Rectal smooth muscle tissue (tissue), 1 donor: ENCODE measurements at regions not wholly inside any gene's neighbourhood (a gene's known extent, or its start where the extent isn't known, plus 50 kb on each side); places are given as distances from the start of the nearest gene placed in this dataset.
"Not testable (repeated sequence)": the region's sequence is repeated elsewhere in the genome, so short reads cannot be mapped to it uniquely, and the experiment has no call there.

Experiments
- H3K27ac ChIP-seq: one replicate; pipeline ENCODE4 v1.7.0; 2013; ENCODE audit warnings: low read depth, low read length, inconsistent platforms
- H3K27me3 ChIP-seq: one replicate; pipeline ENCODE4 v1.7.0; 2013; ENCODE audit warnings: low read length; ENCODE audit not compliant: control insufficient read depth, insufficient read depth
- H3K36me3 ChIP-seq: one replicate; pipeline ENCODE4 v1.7.0; 2013; ENCODE audit warnings: low read length; ENCODE audit not compliant: control insufficient read depth, insufficient read depth
- H3K4me1 ChIP-seq: one replicate; pipeline ENCODE4 v1.7.0; 2013; ENCODE audit warnings: low read length; ENCODE audit not compliant: control insufficient read depth, insufficient read depth
- H3K4me3 ChIP-seq: one replicate; pipeline ENCODE4 v1.7.0; 2013; ENCODE audit warnings: low read length
- H3K9ac ChIP-seq: one replicate; pipeline ENCODE4 v1.7.0; 2013; ENCODE audit warnings: low read length

GRCh38 chr7:153569520-153569919 lies 482.7 kb upstream of the DPP6 start:
- not testable (repeated sequence) for H3K27ac ChIP-seq, H3K4me1 ChIP-seq, H3K36me3 ChIP-seq, H3K9ac ChIP-seq, H3K4me3 ChIP-seq, H3K27me3 ChIP-seq

DNA sequence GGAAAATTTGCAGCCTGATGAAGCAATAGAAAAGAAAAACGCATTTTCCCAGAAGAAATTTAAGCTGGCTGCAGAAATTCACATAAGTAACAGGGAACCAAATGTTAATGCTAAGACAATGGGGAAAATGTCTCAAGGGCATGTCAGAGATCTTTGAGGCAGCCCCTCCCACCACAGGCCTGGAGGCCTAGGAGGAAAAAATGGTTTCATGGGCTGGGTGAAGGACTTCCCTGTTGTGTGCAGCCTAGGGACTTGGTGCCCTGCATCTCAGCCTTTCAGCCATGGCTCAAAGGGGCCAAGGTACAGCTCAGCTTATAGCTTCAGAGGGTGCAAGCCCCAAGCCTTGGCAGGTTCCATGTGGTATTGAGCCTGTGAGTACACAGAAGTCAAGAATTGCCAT lies 476.1 kb upstream of the DPP6 start:
- no peaks in the 10 kb centered on the region for H3K27me3 ChIP-seq
- H3K36me3 ChIP-seq: no peaks in the 10 kb centered on the region
- H3K4me1 ChIP-seq: no peaks in the 10 kb centered on the region

GRCh38 chr7:153581419-153581818 lies 470.8 kb upstream of the DPP6 start:
- Histone ChIP-seq H3K4me3 (no peak overlapping the region), H3K27ac (no peak overlapping the region), H3K9ac (no peak overlapping the region), H3K27me3 (no peaks in the 10 kb centered on the region), H3K4me1 (peaks cover 2% of the 10 kb centered on the region), H3K36me3 (no peaks in the 10 kb centered on the region)

More for the DNA sequence above, 476.1 kb upstream of the DPP6 start:
- Histone ChIP-seq H3K9ac (no peak overlapping the region), H3K4me3 (no peak overlapping the region), H3K27ac (no peak overlapping the region)

GRCh38 chr7:153584132-153584531 lies 468.1 kb upstream of the DPP6 start:
- Histone ChIP-seq H3K27me3 (no peaks in the 10 kb centered on the region), H3K4me1 (peaks cover 2% of the 10 kb centered on the region), H3K4me3 (no peak overlapping the region), H3K27ac (no peak overlapping the region), H3K36me3 (no peaks in the 10 kb centered on the region), H3K9ac (no peak overlapping the region)

DNA sequence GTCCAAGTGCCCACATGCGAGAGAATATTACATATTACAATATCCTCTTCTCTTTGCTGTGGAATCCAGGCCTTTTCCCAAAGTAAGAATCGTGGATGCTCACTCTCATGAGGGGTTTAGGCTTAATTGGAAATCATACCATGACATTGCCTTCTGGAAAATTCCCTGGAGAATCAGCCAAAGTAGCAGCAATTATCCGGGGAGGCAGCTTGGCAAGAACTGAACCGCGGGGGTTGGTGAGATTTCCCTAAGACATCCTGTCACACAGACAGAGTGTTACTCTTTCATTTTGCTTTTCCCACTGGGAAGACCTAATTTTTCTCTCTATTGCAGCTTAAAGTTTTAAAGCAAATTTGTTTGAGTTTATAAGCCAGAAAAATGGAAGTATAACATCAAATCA lies 463.6 kb upstream of the DPP6 start:
- no peak overlapping the region for H3K4me3 ChIP-seq
- H3K27ac ChIP-seq: no peak overlapping the region
- no peaks in the 10 kb centered on the region for H3K27me3 ChIP-seq
- no peak overlapping the region for H3K9ac ChIP-seq
- no peaks in the 10 kb centered on the region for H3K36me3 ChIP-seq
- peaks cover 2% of the 10 kb centered on the region for H3K4me1 ChIP-seq

DNA sequence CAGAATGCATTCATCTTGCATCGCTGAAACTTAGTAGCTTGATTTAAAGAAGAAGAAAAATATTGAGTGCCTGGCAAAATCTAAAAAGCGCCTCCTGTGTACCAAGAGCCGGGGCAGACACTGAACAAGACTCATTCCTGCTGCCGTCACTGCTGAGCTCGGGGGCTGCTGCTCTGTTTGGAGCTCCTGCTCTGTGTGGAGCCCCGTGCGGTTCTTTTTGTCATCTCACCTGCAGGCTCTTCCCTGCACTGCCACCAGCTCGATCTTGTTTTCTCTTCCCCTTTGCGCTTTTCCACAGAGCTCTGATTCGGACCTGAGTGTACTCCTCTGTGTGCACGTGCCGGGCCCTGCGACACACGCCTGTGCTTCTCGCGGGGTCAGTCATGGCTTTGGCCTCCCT lies 462.1 kb upstream of the DPP6 start:
- Histone ChIP-seq H3K27ac (no peak overlapping the region), H3K4me1 (no peaks in the 10 kb centered on the region), H3K27me3 (no peaks in the 10 kb centered on the region), H3K4me3 (no peak overlapping the region), H3K36me3 (no peaks in the 10 kb centered on the region), H3K9ac (no peak overlapping the region)

GRCh38 chr7:153590571-153590970 lies 461.6 kb upstream of the DPP6 start:
- Histone ChIP-seq H3K9ac (no peak overlapping the region), H3K36me3 (no peaks in the 10 kb centered on the region), H3K4me1 (no peaks in the 10 kb centered on the region), H3K27ac (no peak overlapping the region), H3K27me3 (no peaks in the 10 kb centered on the region), H3K4me3 (no peak overlapping the region)

- no peaks in the 10 kb centered on the region for H3K4me1 ChIP-seq
- H3K27me3 ChIP-seq: no peaks in the 10 kb centered on the region
- no peak overlapping the region for H3K9ac ChIP-seq
- H3K27ac ChIP-seq: no peak overlapping the region
- no peak overlapping the region for H3K4me3 ChIP-seq
- H3K36me3 ChIP-seq: no peaks in the 10 kb centered on the region
Observed at GRCh38 chr7:153607354-153607753, 444.8 kb upstream of the DPP6 start.

- no peaks in the 10 kb centered on the region for H3K4me1 ChIP-seq
- no peak overlapping the region for H3K4me3 ChIP-seq
- H3K9ac ChIP-seq: no peak overlapping the region
- no peak overlapping the region for H3K27ac ChIP-seq
- H3K36me3 ChIP-seq: no peaks in the 10 kb centered on the region
- no peaks in the 10 kb centered on the region for H3K27me3 ChIP-seq
Observed at GRCh38 chr7:153616711-153617325, 435.4 kb upstream of the DPP6 start.

GRCh38 chr7:153627323-153627722 lies 424.9 kb upstream of the DPP6 start:
- H3K4me3 ChIP-seq: no peak overlapping the region
- H3K27me3 ChIP-seq: no peaks in the 10 kb centered on the region
- no peaks in the 10 kb centered on the region for H3K36me3 ChIP-seq
- no peaks in the 10 kb centered on the region for H3K4me1 ChIP-seq
- no peak overlapping the region for H3K9ac ChIP-seq
- H3K27ac ChIP-seq: no peak overlapping the region

- no peak overlapping the region for H3K27ac ChIP-seq
- H3K9ac ChIP-seq: no peak overlapping the region
- H3K4me1 ChIP-seq: no peaks in the 10 kb centered on the region
- H3K27me3 ChIP-seq: no peaks in the 10 kb centered on the region
- H3K36me3 ChIP-seq: no peaks in the 10 kb centered on the region
- H3K4me3 ChIP-seq: no peak overlapping the region
Observed at GRCh38 chr7:153628406-153628805, 423.8 kb upstream of the DPP6 start.

GRCh38 chr7:153628825-153629224 lies 423.4 kb upstream of the DPP6 start:
- H3K4me3 ChIP-seq: no peak overlapping the region

DNA sequence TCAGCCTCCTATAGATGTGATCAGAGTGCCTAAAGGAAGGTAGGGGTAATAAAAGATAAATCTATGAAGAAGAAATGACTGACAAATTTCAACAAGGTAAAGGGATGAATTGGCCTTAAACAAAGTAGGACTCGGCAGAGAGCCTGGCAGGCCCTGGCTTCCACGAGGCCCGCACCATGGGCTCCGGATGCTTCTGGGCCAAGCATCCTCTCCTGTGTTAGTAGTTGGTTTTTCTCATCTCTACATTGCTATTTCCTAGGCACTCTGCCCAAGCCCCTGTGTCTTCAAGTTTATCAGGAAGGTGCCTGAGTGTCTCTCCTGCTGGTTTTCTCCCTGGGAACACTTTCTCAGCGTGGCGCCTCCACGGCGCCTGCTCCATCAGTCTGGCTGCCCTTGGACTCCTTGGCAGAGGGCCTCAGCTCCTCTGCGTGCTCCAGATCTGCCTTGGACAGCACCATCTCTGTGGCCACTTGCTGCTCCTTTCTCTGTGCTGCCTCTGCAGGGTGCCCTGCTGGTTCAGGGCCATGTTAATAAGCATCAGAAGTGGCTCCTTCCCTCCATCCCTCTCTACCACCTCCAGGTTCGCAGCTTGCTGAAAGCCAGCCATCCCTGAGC lies 413.3 kb upstream of the DPP6 start:
- Histone ChIP-seq H3K27ac (no peak overlapping the region), H3K36me3 (no peaks in the 10 kb centered on the region), H3K4me1 (no peaks in the 10 kb centered on the region), H3K9ac (no peak overlapping the region), H3K27me3 (no peaks in the 10 kb centered on the region), H3K4me3 (no peak overlapping the region)

More at GRCh38 chr7:153628825-153629224, 423.4 kb upstream of the DPP6 start:
- no peaks in the 10 kb centered on the region for H3K27me3 ChIP-seq
- H3K4me1 ChIP-seq: no peaks in the 10 kb centered on the region
- H3K27ac ChIP-seq: no peak overlapping the region
- H3K9ac ChIP-seq: no peak overlapping the region
- no peaks in the 10 kb centered on the region for H3K36me3 ChIP-seq
